SW480 (cell line): ENCODE measurements at regions not wholly inside any gene's neighbourhood (a gene's known extent, or its start where the extent isn't known, plus 50 kb on each side); places are given as distances from the start of the nearest gene placed in this dataset.

Source experiments
- DNase-seq: peaks from one replicate; pipeline ENCODE4 v3.0.0-alpha.2; 2016; ENCODE audit warnings: low spot score

- no peak for DNase-seq
These were observed 187.6 kb downstream of the PCSK1 start for GRCh38 chr5:96245140-96246091.

GRCh38 chr5:96244696-96245095 is 188.4 kb downstream of the PCSK1 start:
- no peak for DNase-seq

- DNase-seq, result no peak
These were observed 189.2 kb downstream of the PCSK1 start for GRCh38 chr5:96243862-96244261.

GRCh38 chr5:96243203-96243602 is 189.8 kb downstream of the PCSK1 start:
- DNase-seq, result no peak

- DNase-seq, result no peak
These were observed 190.5 kb downstream of the PCSK1 start for GRCh38 chr5:96242571-96242970.

- DNase-seq, result no peak
These were observed 196.2 kb downstream of the PCSK1 start for GRCh38 chr5:96236831-96237230.

GRCh38 chr5:96236051-96236450 is 197.0 kb downstream of the PCSK1 start:
- DNase-seq, result no peak

GRCh38 chr5:96235008-96235910 is 197.8 kb downstream of the PCSK1 start:
- no peak for DNase-seq

GRCh38 chr5:96232602-96233001 is 200.4 kb downstream of the PCSK1 start:
- DNase-seq, result no peak

- no peak for DNase-seq
These were observed 203.9 kb downstream of the PCSK1 start for GRCh38 chr5:96229188-96229587.

- DNase-seq, result no peak
These were observed 204.6 kb downstream of the PCSK1 start for GRCh38 chr5:96228408-96228807.

- DNase-seq, result no peak
These were observed 205.1 kb downstream of the PCSK1 start for GRCh38 chr5:96227957-96228356.

- DNase-seq, result peak; percentile 43
These were observed 206.0 kb downstream of the PCSK1 start for GRCh38 chr5:96226941-96227552.

- DNase-seq, result no peak
These were observed 210.9 kb downstream of the PCSK1 start for GRCh38 chr5:96222129-96222528.

- DNase-seq, result no peak
These were observed 212.2 kb downstream of the PCSK1 start for GRCh38 chr5:96220610-96221390.

GRCh38 chr5:96219580-96220281 is 213.3 kb downstream of the PCSK1 start:
- DNase-seq, result no peak

GRCh38 chr5:96218653-96219052 is 214.4 kb downstream of the PCSK1 start:
- no peak for DNase-seq

- no peak for DNase-seq
These were observed 218.4 kb downstream of the PCSK1 start for GRCh38 chr5:96214442-96215197.

- no peak for DNase-seq
These were observed 223.2 kb downstream of the PCSK1 start for GRCh38 chr5:96209829-96210228.

GRCh38 chr5:96207420-96207819 is 225.6 kb downstream of the PCSK1 start:
- DNase-seq, result no peak
